IPS-18a (cell line): ENCODE measurements at regions not wholly inside any gene's neighbourhood (a gene's known extent, or its start where the extent isn't known, plus 50 kb on each side); places are given as distances from the start of the nearest gene placed in this dataset.

Experiments
- H3K27ac ChIP-seq: one replicate; pipeline ENCODE4 v1.5.1; 2013; ENCODE audit warnings: low read length
- H3K27me3 ChIP-seq: one replicate; pipeline ENCODE4 v1.6.1; 2013; ENCODE audit warnings: mild to moderate bottlenecking, low read length; ENCODE audit not compliant: control insufficient read depth, insufficient read depth
- H3K36me3 ChIP-seq: one replicate; pipeline ENCODE4 v1.6.1; 2013; ENCODE audit warnings: low read depth, low read length; ENCODE audit not compliant: control insufficient read depth
- H3K4me1 ChIP-seq: one replicate; pipeline ENCODE4 v1.6.1; 2013; ENCODE audit warnings: low read depth, low read length; ENCODE audit not compliant: control insufficient read depth
- H3K4me3 ChIP-seq: one replicate; pipeline ENCODE4 v1.5.1; 2013; ENCODE audit warnings: low read length
- H3K9ac ChIP-seq: one replicate; pipeline ENCODE4 v1.6.1; 2013; ENCODE audit warnings: mild to moderate bottlenecking, low read length, moderate library complexity
- H3K9me3 ChIP-seq: one replicate; pipeline ENCODE4 v1.6.1; 2013; ENCODE audit warnings: low read depth, low read length; ENCODE audit not compliant: control insufficient read depth

DNA sequence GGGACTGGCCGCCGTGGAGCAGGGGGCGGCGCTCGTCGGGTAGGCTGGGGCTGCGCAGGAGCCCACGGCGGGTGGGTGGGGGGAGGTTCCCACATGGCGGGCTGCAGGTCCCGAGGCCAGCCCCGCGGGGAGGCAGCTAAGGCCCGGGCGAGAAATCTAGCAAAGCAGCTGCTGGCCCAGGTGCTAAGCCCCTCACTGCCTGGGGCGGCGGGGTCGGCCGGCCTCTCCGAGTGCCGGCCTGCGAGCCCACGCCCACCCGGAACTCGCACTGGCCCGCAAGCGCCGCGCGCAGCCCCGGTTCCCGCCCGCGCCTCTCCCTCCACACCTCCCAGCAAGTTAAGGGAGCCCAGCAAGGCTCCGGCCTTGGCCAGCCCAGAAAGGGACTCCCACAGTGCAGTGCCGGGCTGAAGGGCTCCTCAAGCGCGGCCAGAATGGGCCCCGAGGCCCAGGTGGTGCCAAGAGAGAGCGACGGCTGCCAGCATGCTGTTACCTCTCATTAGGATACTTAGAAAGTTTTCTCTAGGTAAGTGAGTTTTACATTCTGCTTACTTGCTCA lies 1463.5 kb upstream of the MIR17HG start:
- no peaks in the 10 kb centered on the region for H3K9me3 ChIP-seq
- H3K4me3 ChIP-seq, result no peak overlapping the region
- no peak overlapping the region for H3K9ac ChIP-seq
- no peaks in the 10 kb centered on the region for H3K27me3 ChIP-seq
- H3K27ac ChIP-seq, result no peak overlapping the region
- H3K4me1 ChIP-seq, result no peaks in the 10 kb centered on the region
- H3K36me3 ChIP-seq, result no peaks in the 10 kb centered on the region

DNA sequence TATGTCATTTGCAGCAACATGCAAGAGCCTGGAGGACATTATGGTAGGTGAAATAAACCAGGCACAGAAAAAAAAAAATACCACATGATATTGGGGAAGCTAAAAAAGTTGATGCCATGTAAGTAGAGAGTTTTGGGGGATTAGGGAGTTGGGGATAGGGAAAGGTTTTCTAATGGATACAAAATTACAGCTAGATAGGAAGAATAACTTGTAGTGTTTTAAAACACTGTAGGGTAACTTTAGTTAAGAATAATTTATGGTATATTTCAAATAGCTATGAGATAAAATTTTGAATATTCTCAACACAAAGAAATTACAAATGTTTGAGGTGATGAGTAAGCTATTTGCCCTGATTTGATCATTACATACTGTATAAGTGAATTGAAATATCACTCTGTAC lies 1456.7 kb upstream of the MIR17HG start:
- Histone ChIP-seq H3K4me3 (no peak overlapping the region), H3K27me3 (no peaks in the 10 kb centered on the region), H3K4me1 (no peaks in the 10 kb centered on the region), H3K9me3 (no peaks in the 10 kb centered on the region), H3K27ac (no peak overlapping the region), H3K9ac (no peak overlapping the region), H3K36me3 (no peaks in the 10 kb centered on the region)

DNA sequence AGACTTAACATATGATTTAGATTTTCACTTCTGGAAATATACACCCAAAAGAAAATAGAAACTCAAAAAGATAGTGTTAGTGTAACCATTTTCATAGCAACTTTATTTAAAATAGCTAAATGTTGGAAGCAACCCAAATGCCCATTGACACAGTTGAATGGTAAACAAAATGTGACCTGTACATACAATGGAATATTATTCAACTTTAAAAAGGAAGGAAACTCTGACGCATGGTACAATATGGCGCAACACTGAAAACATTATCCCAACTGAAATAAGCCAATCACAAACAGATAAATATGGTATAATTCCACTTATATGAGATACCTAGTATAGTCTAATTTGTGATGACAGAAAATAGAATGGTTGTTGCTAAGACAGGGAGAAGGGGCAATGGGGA lies 1456.1 kb upstream of the MIR17HG start:
- Histone ChIP-seq H3K4me3 (no peak overlapping the region), H3K9me3 (no peaks in the 10 kb centered on the region), H3K36me3 (no peaks in the 10 kb centered on the region), H3K4me1 (no peaks in the 10 kb centered on the region), H3K27me3 (no peaks in the 10 kb centered on the region), H3K9ac (no peak overlapping the region), H3K27ac (no peak overlapping the region)

DNA sequence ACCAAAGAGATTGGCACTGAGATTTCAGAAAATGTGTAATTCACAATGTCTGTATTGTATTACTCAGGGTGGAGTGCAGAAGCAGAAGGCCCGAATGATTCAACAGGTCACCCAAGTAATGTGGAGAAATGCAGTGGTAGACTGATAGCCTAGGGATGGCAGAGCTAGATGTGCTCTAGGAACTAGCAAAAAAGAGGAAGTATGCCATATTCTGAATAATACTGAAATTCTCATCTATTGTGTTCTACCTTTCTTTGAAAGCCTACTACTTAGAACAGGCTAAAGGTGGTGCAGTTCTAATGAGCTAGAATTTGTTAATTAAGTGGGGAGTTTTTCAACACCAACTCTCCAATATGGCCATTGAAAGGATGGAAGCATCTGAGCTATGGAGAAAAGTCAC lies 1449.8 kb upstream of the MIR17HG start:
- no peaks in the 10 kb centered on the region for H3K27me3 ChIP-seq
- no peak overlapping the region for H3K9ac ChIP-seq
- H3K36me3 ChIP-seq, result no peaks in the 10 kb centered on the region
- H3K4me3 ChIP-seq, result no peak overlapping the region
- H3K4me1 ChIP-seq, result no peaks in the 10 kb centered on the region
- H3K27ac ChIP-seq, result no peak overlapping the region
- H3K9me3 ChIP-seq, result no peaks in the 10 kb centered on the region

DNA sequence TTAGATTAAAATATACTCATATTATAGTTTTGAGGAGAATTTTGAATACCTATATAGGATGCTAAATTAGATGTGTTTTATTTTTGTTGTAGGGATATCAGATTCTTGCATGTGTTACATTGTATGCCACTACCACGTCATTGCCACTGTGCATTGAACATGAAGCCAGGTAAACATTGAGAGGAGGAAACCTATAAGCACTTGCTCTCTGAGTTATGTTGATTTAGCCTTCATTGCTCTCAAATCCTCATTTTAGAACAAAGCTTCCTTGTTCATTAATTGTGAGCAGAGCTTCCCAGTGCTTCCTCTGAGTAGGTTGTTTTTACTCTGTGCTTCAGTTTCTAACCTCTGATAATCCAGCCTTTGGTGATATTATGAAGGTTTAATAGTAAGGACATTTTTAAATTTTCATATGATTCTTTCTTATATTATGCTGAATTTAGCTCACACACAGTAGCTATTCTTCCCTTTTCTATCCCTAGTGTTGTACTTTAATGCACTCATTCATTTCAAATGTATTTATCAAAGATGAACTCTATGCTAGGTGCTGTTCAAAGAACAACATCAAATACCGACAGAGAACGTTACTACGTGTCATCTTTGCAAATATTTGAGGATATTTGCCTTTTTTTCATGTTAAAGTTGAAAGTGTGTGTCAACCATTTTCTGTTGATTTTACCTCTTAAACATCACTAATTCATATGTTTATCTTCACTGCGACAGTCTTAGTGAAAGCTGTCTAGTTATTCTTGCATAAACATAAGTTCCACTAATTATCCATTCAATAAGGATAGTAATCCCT lies 1448.0 kb upstream of the MIR17HG start:
- Histone ChIP-seq H3K36me3 (no peaks in the 10 kb centered on the region), H3K27me3 (no peaks in the 10 kb centered on the region), H3K4me3 (no peak overlapping the region), H3K9me3 (no peaks in the 10 kb centered on the region), H3K9ac (no peak overlapping the region), H3K4me1 (no peaks in the 10 kb centered on the region), H3K27ac (no peak overlapping the region)

GRCh38 chr13:89900104-89900765 lies 1447.3 kb upstream of the MIR17HG start:
- Histone ChIP-seq H3K4me1 (no peaks in the 10 kb centered on the region), H3K9me3 (no peaks in the 10 kb centered on the region), H3K9ac (no peak overlapping the region), H3K27ac (no peak overlapping the region), H3K36me3 (no peaks in the 10 kb centered on the region), H3K27me3 (no peaks in the 10 kb centered on the region), H3K4me3 (no peak overlapping the region)

- H3K4me1 ChIP-seq, result no peaks in the 10 kb centered on the region
- H3K27me3 ChIP-seq, result no peaks in the 10 kb centered on the region
- no peaks in the 10 kb centered on the region for H3K36me3 ChIP-seq
- no peaks in the 10 kb centered on the region for H3K9me3 ChIP-seq
- no peak overlapping the region for H3K4me3 ChIP-seq
- no peak overlapping the region for H3K9ac ChIP-seq
- H3K27ac ChIP-seq, result no peak overlapping the region
Observed at GRCh38 chr13:89902223-89902622, 1445.3 kb upstream of the MIR17HG start.

- no peaks in the 10 kb centered on the region for H3K36me3 ChIP-seq
- no peak overlapping the region for H3K9ac ChIP-seq
- H3K27ac ChIP-seq, result no peak overlapping the region
- no peaks in the 10 kb centered on the region for H3K4me1 ChIP-seq
- no peaks in the 10 kb centered on the region for H3K9me3 ChIP-seq
- no peak overlapping the region for H3K4me3 ChIP-seq
- no peaks in the 10 kb centered on the region for H3K27me3 ChIP-seq
Observed at GRCh38 chr13:89903115-89903514, 1444.4 kb upstream of the MIR17HG start.

GRCh38 chr13:89910166-89910565 lies 1437.3 kb upstream of the MIR17HG start:
- H3K9ac ChIP-seq, result no peak overlapping the region
- H3K4me1 ChIP-seq, result no peaks in the 10 kb centered on the region
- no peaks in the 10 kb centered on the region for H3K27me3 ChIP-seq
- no peak overlapping the region for H3K4me3 ChIP-seq
- no peaks in the 10 kb centered on the region for H3K9me3 ChIP-seq
- H3K27ac ChIP-seq, result no peak overlapping the region
- H3K36me3 ChIP-seq, result no peaks in the 10 kb centered on the region

- Histone ChIP-seq H3K4me1 (no peaks in the 10 kb centered on the region), H3K27ac (no peak overlapping the region), H3K27me3 (no peaks in the 10 kb centered on the region), H3K4me3 (no peak overlapping the region), H3K9ac (no peak overlapping the region), H3K36me3 (no peaks in the 10 kb centered on the region), H3K9me3 (no peaks in the 10 kb centered on the region)
Observed at GRCh38 chr13:89916551-89916950, 1430.9 kb upstream of the MIR17HG start.

DNA sequence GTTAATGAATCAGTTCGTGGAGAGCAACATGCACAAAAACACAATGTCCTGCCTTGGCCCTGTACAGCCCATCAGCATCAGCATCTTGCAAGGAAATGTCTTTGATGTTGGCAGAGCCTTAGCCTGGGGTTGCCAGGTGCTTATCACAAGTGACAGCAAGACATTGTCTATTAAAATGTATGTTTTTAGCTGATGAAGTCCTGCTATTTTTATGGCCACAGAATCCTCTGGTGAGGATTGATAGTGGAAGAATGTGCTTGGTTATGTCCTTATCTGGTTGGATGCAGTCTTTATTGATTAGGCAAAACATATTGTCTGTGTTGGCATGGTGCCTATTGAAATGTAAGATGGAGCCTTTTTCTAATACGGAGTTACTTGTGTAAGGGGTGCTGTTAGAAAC lies 1427.0 kb upstream of the MIR17HG start:
- H3K4me1 ChIP-seq, result no peaks in the 10 kb centered on the region
- H3K36me3 ChIP-seq, result no peaks in the 10 kb centered on the region
- H3K27me3 ChIP-seq, result no peaks in the 10 kb centered on the region
- no peak overlapping the region for H3K4me3 ChIP-seq
- H3K27ac ChIP-seq, result no peak overlapping the region
- no peaks in the 10 kb centered on the region for H3K9me3 ChIP-seq
- no peak overlapping the region for H3K9ac ChIP-seq

- Histone ChIP-seq H3K9ac (no peak overlapping the region), H3K27ac (no peak overlapping the region), H3K9me3 (no peaks in the 10 kb centered on the region), H3K36me3 (no peaks in the 10 kb centered on the region), H3K4me1 (no peaks in the 10 kb centered on the region), H3K27me3 (no peaks in the 10 kb centered on the region), H3K4me3 (no peak overlapping the region)
Observed at GRCh38 chr13:89923052-89923451, 1424.4 kb upstream of the MIR17HG start.
